Memory B cell (primary cell): ENCODE measurements at regions not wholly inside any gene's neighbourhood (a gene's known extent, or its start where the extent isn't known, plus 50 kb on each side); places are given as distances from the start of the nearest gene placed in this dataset.

Experiments
- ATAC-seq: fragments of 150-1000 bp; cut with Tn5 transposase; 2 replicates; pipeline ENCODE4 v1.10.0; 2021; ENCODE audit warnings: low read depth, mild to moderate bottlenecking, moderate library complexity
- DNase-seq, 2 donors: peaks; one replicate each; pipeline ENCODE4 v3.0.0; 2022; ENCODE audit warnings: low spot score in 2 of 2
- H3K27ac Mint-ChIP-seq: one replicate; pipeline ENCODE4 v1.8.0; 2022; ENCODE audit warnings: mild to moderate bottlenecking, moderate library complexity, mixed read lengths
- H3K27me3 Mint-ChIP-seq: one replicate; pipeline ENCODE4 v1.8.0; 2022; ENCODE audit warnings: mixed read lengths
- H3K36me3 Mint-ChIP-seq: one replicate; pipeline ENCODE4 v1.8.0; 2022; ENCODE audit warnings: mild to moderate bottlenecking, mixed read lengths
- H3K4me1 Mint-ChIP-seq: one replicate; pipeline ENCODE4 v1.8.0; 2022; ENCODE audit warnings: mixed read lengths
- H3K4me3 Mint-ChIP-seq: one replicate; pipeline ENCODE4 v1.8.0; 2022; ENCODE audit warnings: mild to moderate bottlenecking, moderate library complexity, mixed read lengths
- H3K9me3 Mint-ChIP-seq: one replicate; pipeline ENCODE4 v1.8.0; 2022; ENCODE audit warnings: mixed read lengths

- Mint-ChIP-seq H3K9me3 (peaks cover 3% of the 10 kb centered on the region), H3K27me3 (peaks cover 7% of the 10 kb centered on the region), H3K4me3 (no peak overlapping the region), H3K36me3 (no peaks in the 10 kb centered on the region), H3K27ac (no peak overlapping the region), H3K4me1 (no peaks in the 10 kb centered on the region)
- no peak for ATAC-seq
- no peak for DNase-seq
These were observed 72.4 kb upstream of the GGTLC1 start for GRCh38 chr20:24060851-24061590.

- no peak for ATAC-seq
- Mint-ChIP-seq H3K36me3 (no peaks in the 10 kb centered on the region), H3K9me3 (peaks cover 1% of the 10 kb centered on the region), H3K4me1 (no peaks in the 10 kb centered on the region), H3K27ac (no peak overlapping the region), H3K4me3 (no peak overlapping the region), H3K27me3 (peaks cover 4% of the 10 kb centered on the region)
- no peak for DNase-seq
These were observed 70.6 kb upstream of the GGTLC1 start for GRCh38 chr20:24059174-24059573.

- DNase-seq = no peak
- no peaks in the 10 kb centered on the region for H3K36me3 Mint-ChIP-seq
- H3K27me3 Mint-ChIP-seq = peaks cover 2% of the 10 kb centered on the region
- no peaks in the 10 kb centered on the region for H3K4me1 Mint-ChIP-seq
- no peak overlapping the region for H3K4me3 Mint-ChIP-seq
- H3K9me3 Mint-ChIP-seq = peaks cover 1% of the 10 kb centered on the region
- H3K27ac Mint-ChIP-seq = no peak overlapping the region
- no peak for ATAC-seq
These were observed 67.9 kb upstream of the GGTLC1 start for GRCh38 chr20:24056491-24056890.

GRCh38 chr20:24052599-24053275, 64.2 kb upstream of the GGTLC1 start:
- ATAC-seq (no peak), DNase-seq (no peak)
- H3K4me3 Mint-ChIP-seq = no peak overlapping the region
- peaks cover 1% of the 10 kb centered on the region for H3K9me3 Mint-ChIP-seq
- no peaks in the 10 kb centered on the region for H3K36me3 Mint-ChIP-seq
- no peak overlapping the region for H3K27ac Mint-ChIP-seq
- peaks cover 4% of the 10 kb centered on the region for H3K27me3 Mint-ChIP-seq
- H3K4me1 Mint-ChIP-seq = no peaks in the 10 kb centered on the region

- Mint-ChIP-seq H3K36me3 (no peaks in the 10 kb centered on the region), H3K9me3 (no peaks in the 10 kb centered on the region), H3K27me3 (peaks cover 2% of the 10 kb centered on the region), H3K4me3 (no peak overlapping the region), H3K27ac (no peak overlapping the region), H3K4me1 (no peaks in the 10 kb centered on the region)
- ATAC-seq (no peak), DNase-seq (no peak)
These were observed 62.6 kb upstream of the GGTLC1 start for GRCh38 chr20:24051160-24051559.

- Mint-ChIP-seq H3K9me3 (no peaks in the 10 kb centered on the region), H3K27ac (no peak overlapping the region), H3K27me3 (peaks cover 2% of the 10 kb centered on the region), H3K36me3 (no peaks in the 10 kb centered on the region), H3K4me3 (no peak overlapping the region), H3K4me1 (no peaks in the 10 kb centered on the region)
- DNase-seq (no peak), ATAC-seq (no peak)
These were observed 61.5 kb upstream of the GGTLC1 start for GRCh38 chr20:24050119-24050518.

- H3K27ac Mint-ChIP-seq = no peak overlapping the region
- ATAC-seq (no peak), DNase-seq (no peak)
- no peaks in the 10 kb centered on the region for H3K36me3 Mint-ChIP-seq
- H3K4me1 Mint-ChIP-seq = no peaks in the 10 kb centered on the region
- no peaks in the 10 kb centered on the region for H3K9me3 Mint-ChIP-seq
- no peak overlapping the region for H3K4me3 Mint-ChIP-seq
- peaks cover 2% of the 10 kb centered on the region for H3K27me3 Mint-ChIP-seq
These were observed 60.5 kb upstream of the GGTLC1 start for GRCh38 chr20:24049081-24049480.

GRCh38 chr20:24048024-24048611, 59.5 kb upstream of the GGTLC1 start:
- peaks cover 3% of the 10 kb centered on the region for H3K27me3 Mint-ChIP-seq
- H3K36me3 Mint-ChIP-seq = no peaks in the 10 kb centered on the region
- no peaks in the 10 kb centered on the region for H3K9me3 Mint-ChIP-seq
- H3K27ac Mint-ChIP-seq = no peak overlapping the region
- ATAC-seq (no peak), DNase-seq (no peak)
- no peak overlapping the region for H3K4me3 Mint-ChIP-seq
- H3K4me1 Mint-ChIP-seq = no peaks in the 10 kb centered on the region

GRCh38 chr20:24046888-24047287, 58.3 kb upstream of the GGTLC1 start:
- H3K9me3 Mint-ChIP-seq = no peaks in the 10 kb centered on the region

GRCh38 chr20:24045621-24046318, 57.2 kb upstream of the GGTLC1 start:
- H3K4me3 Mint-ChIP-seq = no peak overlapping the region
- H3K4me1 Mint-ChIP-seq = no peaks in the 10 kb centered on the region
- DNase-seq (no peak), ATAC-seq (no peak)
- H3K9me3 Mint-ChIP-seq = no peaks in the 10 kb centered on the region
- H3K27me3 Mint-ChIP-seq = peaks cover 3% of the 10 kb centered on the region
- H3K27ac Mint-ChIP-seq = no peak overlapping the region
- H3K36me3 Mint-ChIP-seq = no peaks in the 10 kb centered on the region

More at GRCh38 chr20:24046888-24047287, 58.3 kb upstream of the GGTLC1 start:
- H3K27me3 Mint-ChIP-seq = peaks cover 3% of the 10 kb centered on the region
- no peak for ATAC-seq
- H3K36me3 Mint-ChIP-seq = no peaks in the 10 kb centered on the region
- no peak overlapping the region for H3K27ac Mint-ChIP-seq
- DNase-seq = no peak
- H3K4me3 Mint-ChIP-seq = no peak overlapping the region
- H3K4me1 Mint-ChIP-seq = no peaks in the 10 kb centered on the region

GRCh38 chr20:24043294-24043693, 54.7 kb upstream of the GGTLC1 start:
- DNase-seq = no peak
- no peak overlapping the region for H3K4me3 Mint-ChIP-seq
- H3K27me3 Mint-ChIP-seq = peaks cover 1% of the 10 kb centered on the region
- H3K36me3 Mint-ChIP-seq = no peaks in the 10 kb centered on the region
- H3K27ac Mint-ChIP-seq = no peak overlapping the region
- H3K4me1 Mint-ChIP-seq = no peaks in the 10 kb centered on the region
- no peak for ATAC-seq
- H3K9me3 Mint-ChIP-seq = no peaks in the 10 kb centered on the region

- Mint-ChIP-seq H3K4me3 (no peak overlapping the region), H3K9me3 (no peaks in the 10 kb centered on the region), H3K4me1 (no peaks in the 10 kb centered on the region), H3K27ac (no peak overlapping the region), H3K36me3 (no peaks in the 10 kb centered on the region), H3K27me3 (peaks cover 1% of the 10 kb centered on the region)
- DNase-seq = no peak
- ATAC-seq = no peak
These were observed 54.1 kb upstream of the GGTLC1 start for GRCh38 chr20:24042646-24043045.

GRCh38 chr20:24040896-24041459, 52.4 kb upstream of the GGTLC1 start:
- DNase-seq (no peak), ATAC-seq (no peak)
- H3K27me3 Mint-ChIP-seq = peaks cover 1% of the 10 kb centered on the region
- no peaks in the 10 kb centered on the region for H3K9me3 Mint-ChIP-seq
- H3K36me3 Mint-ChIP-seq = no peaks in the 10 kb centered on the region
- H3K4me1 Mint-ChIP-seq = no peaks in the 10 kb centered on the region
- H3K27ac Mint-ChIP-seq = no peak overlapping the region
- no peak overlapping the region for H3K4me3 Mint-ChIP-seq

GRCh38 chr20:24039196-24039595, 50.6 kb upstream of the GGTLC1 start:
- Mint-ChIP-seq H3K4me1 (no peaks in the 10 kb centered on the region), H3K27me3 (peaks cover 1% of the 10 kb centered on the region)

More at GRCh38 chr20:24039196-24039595, 50.6 kb upstream of the GGTLC1 start:
- no peak for ATAC-seq
- Mint-ChIP-seq H3K9me3 (no peaks in the 10 kb centered on the region), H3K4me3 (no peak overlapping the region), H3K36me3 (no peaks in the 10 kb centered on the region), H3K27ac (no peak overlapping the region)
- DNase-seq = no peak
